H1 (cell line): ENCODE measurements at regions not wholly inside any gene's neighbourhood (a gene's known extent, or its start where the extent isn't known, plus 50 kb on each side); places are given as distances from the start of the nearest gene placed in this dataset.

Experiments used
- CTCF ChIA-PET: fragments of 300-600 bp; sonication (Branson Sonifier 250); formaldehyde crosslinking; loops from one replicate; lab custom pipeline; 2021; ENCODE audit not compliant: partially characterized antibody; lab: Charles Lee
- POLR2A ChIA-PET: fragments of 300-600 bp; sonication (Branson Sonifier 250); formaldehyde crosslinking; loops from one replicate; lab custom pipeline; 2021; ENCODE audit warnings: inconsistent platforms; ENCODE audit not compliant: partially characterized antibody; lab: Charles Lee
- DNase-seq, 2 experiments: peaks; one replicate each; pipeline versions ENCODE4 v3.0.0 to v3.0.0-alpha.2; 2010 to 2022; ENCODE audit warnings: low spot score in 2 of 2, low read depth in 1 of 2, mixed read lengths in 1 of 2
- FAIRE-seq: peaks from 2 replicates; lab custom pipeline; 2011; peaks lifted over from hg19 to GRCh38; lab: Jason Lieb, UNC
- H2AFZ ChIP-seq: 2 replicates; pipeline ENCODE4 v1.8.1; 2012; ENCODE audit warnings: low read length, inconsistent platforms
- H2AK5ac ChIP-seq: 2 replicates; pipeline ENCODE4 v1.6.1; 2013; ENCODE audit warnings: low read depth, low read length
- H2BK120ac ChIP-seq: replicated peaks from 2 replicates; pipeline ENCODE3; 2013; ENCODE audit warnings: low read depth, low read length, inconsistent platforms
- H2BK12ac ChIP-seq: 2 replicates; pipeline ENCODE4 v1.6.1; 2013; ENCODE audit warnings: low read depth, low read length
- H2BK15ac ChIP-seq: 2 replicates; pipeline ENCODE4 v1.6.1; 2013; ENCODE audit warnings: low read length
- H2BK20ac ChIP-seq: 2 replicates; pipeline ENCODE4 v1.6.1; 2013; ENCODE audit warnings: low read length
- H2BK5ac ChIP-seq: 2 replicates; pipeline ENCODE4 v1.6.1; 2013; ENCODE audit warnings: low read depth, low read length
- H3K14ac ChIP-seq: 2 replicates; pipeline ENCODE4 v1.6.1; 2013; ENCODE audit warnings: inconsistent platforms; ENCODE audit not compliant: insufficient read length
- H3K18ac ChIP-seq: 2 replicates; pipeline ENCODE4 v1.6.1; 2013; ENCODE audit warnings: low read length; ENCODE audit errors: extremely low read depth
- H3K23ac ChIP-seq: 2 replicates; pipeline ENCODE4 v1.6.1; 2013; ENCODE audit warnings: inconsistent platforms; ENCODE audit not compliant: insufficient read length
- H3K23me2 ChIP-seq: 2 replicates; pipeline ENCODE4 v1.6.1; 2013; ENCODE audit warnings: low read depth, low read length
- H3K27ac ChIP-seq: 2 replicates; pipeline ENCODE4 v1.6.1; 2011; ENCODE audit warnings: low read depth, low read length, inconsistent platforms
- H3K27me3 ChIP-seq, 4 experiments: replicated peaks in 1 of 4; 1 replicate in 1 of 4; 2 replicates in 3 of 4; pipeline versions ENCODE4 v1.6.1 to v1.8.1; 2011 to 2013; ENCODE audit warnings: low read length in 3 of 4, mild to moderate bottlenecking in 3 of 4, inconsistent platforms in 2 of 4, mixed read lengths in 2 of 4, moderate library complexity in 1 of 4; ENCODE audit not compliant: control insufficient read depth in 3 of 4, insufficient read depth in 3 of 4; ENCODE audit errors: extremely low read depth in 1 of 4
- H3K36me3 ChIP-seq, 4 experiments: 2 replicates each; pipeline versions ENCODE4 v1.6.1 to v1.8.1; 2011 to 2013; ENCODE audit warnings: mild to moderate bottlenecking in 4 of 4, low read length in 3 of 4, moderate library complexity in 2 of 4, control low read depth in 1 of 4, inconsistent platforms in 1 of 4; ENCODE audit not compliant: insufficient read depth in 4 of 4, control insufficient read depth in 2 of 4
- H3K4ac ChIP-seq: replicated peaks from 2 replicates; pipeline ENCODE3; 2013; ENCODE audit warnings: low read length, low read depth, mixed read lengths, inconsistent platforms; ENCODE audit not compliant: insufficient read length
- H3K4me1 ChIP-seq, 4 experiments: replicated peaks in 1 of 4; 1 replicate in 1 of 4; 2 replicates in 3 of 4; pipeline versions ENCODE4 v1.6.1 to v1.8.1; 2011 to 2013; ENCODE audit warnings: low read length in 3 of 4, inconsistent platforms in 2 of 4, mixed read lengths in 1 of 4; ENCODE audit not compliant: insufficient read depth in 4 of 4, control insufficient read depth in 3 of 4
- H3K4me2 ChIP-seq, 2 experiments: 2 replicates each; pipeline versions ENCODE4 v1.6.1 to v1.8.1; 2011 to 2013; ENCODE audit warnings: low read depth in 2 of 2, low read length in 2 of 2, control low read depth in 1 of 2, inconsistent platforms in 1 of 2, mild to moderate bottlenecking in 1 of 2; ENCODE audit not compliant: insufficient read depth in 1 of 2
- H3K4me3 ChIP-seq, 4 experiments: fragments of 200-600, 300-600 bp in 1 of 4; sonication (generic), shearing (Covaris generic), sonication (Bioruptor Twin) in 1 of 4; 2 replicates each; pipeline versions ENCODE4 v1.5.1 to v1.8.1; 2011 to 2016; ENCODE audit warnings: low read length in 4 of 4, low read depth in 3 of 4, control low read depth in 2 of 4, inconsistent platforms in 2 of 4, mild to moderate bottlenecking in 2 of 4, mixed read lengths in 1 of 4, moderate library complexity in 1 of 4; ENCODE audit not compliant: insufficient read depth in 2 of 4; ENCODE audit errors: extremely low read depth in 1 of 4
- H3K56ac ChIP-seq: replicated peaks from 2 replicates; pipeline ENCODE3; 2013; ENCODE audit warnings: low read depth, mild to moderate bottlenecking, mixed read lengths, low read length, inconsistent platforms; ENCODE audit not compliant: insufficient read length
- H3K79me1 ChIP-seq: 2 replicates; pipeline ENCODE4 v1.6.1; 2013; ENCODE audit warnings: low read depth, low read length, control low read depth
- H3K79me2 ChIP-seq, 2 experiments: 2 replicates each; pipeline versions ENCODE4 v1.6.1 to v1.8.1; 2012 to 2013; ENCODE audit warnings: low read length in 2 of 2, mild to moderate bottlenecking in 2 of 2, inconsistent platforms in 1 of 2; ENCODE audit not compliant: insufficient read depth in 2 of 2, control insufficient read depth in 1 of 2
- H3K9ac ChIP-seq, 4 experiments: replicated peaks in 1 of 4; 1 replicate in 1 of 4; 2 replicates in 3 of 4; pipeline versions ENCODE4 v1.6.1 to v1.8.1; 2011 to 2013; ENCODE audit warnings: low read depth in 3 of 4, low read length in 3 of 4, control low read depth in 2 of 4, mild to moderate bottlenecking in 2 of 4, moderate library complexity in 2 of 4, inconsistent platforms in 1 of 4; ENCODE audit errors: extremely low read depth in 1 of 4
- H3K9me3 ChIP-seq, 2 experiments: 2 replicates each; pipeline versions ENCODE4 v1.6.1 to v1.8.1; 2012 to 2013; ENCODE audit warnings: mild to moderate bottlenecking in 2 of 2, moderate library complexity in 2 of 2, control low read depth in 1 of 2, inconsistent platforms in 1 of 2, low read depth in 1 of 2, low read length in 1 of 2, mixed read lengths in 1 of 2; ENCODE audit not compliant: insufficient read depth in 2 of 2
- H4K20me1 ChIP-seq, 2 experiments: replicated peaks in 1 of 2; 2 replicates each; pipeline versions ENCODE3 to v1.8.1; 2011 to 2013; ENCODE audit warnings: inconsistent platforms in 2 of 2, low read length in 2 of 2, mild to moderate bottlenecking in 1 of 2; ENCODE audit not compliant: insufficient read depth in 2 of 2, control insufficient read depth in 1 of 2
- H4K5ac ChIP-seq: 2 replicates; pipeline ENCODE4 v1.6.1; 2013; ENCODE audit warnings: low read length, low read depth, mixed read lengths, inconsistent platforms; ENCODE audit not compliant: insufficient read length
- H4K8ac ChIP-seq: 2 replicates; pipeline ENCODE4 v1.8.0; 2013; ENCODE audit warnings: mild to moderate bottlenecking, moderate library complexity, low read length, inconsistent platforms; ENCODE audit not compliant: insufficient read depth; ENCODE audit errors: extremely low read depth
- H4K91ac ChIP-seq: replicated peaks from 2 replicates; pipeline ENCODE3; 2013; ENCODE audit warnings: low read length, mixed read lengths, inconsistent platforms; ENCODE audit not compliant: insufficient read length
- BCL11A ChIP-seq, 2 experiments: IDR thresholded peaks; one replicate each; pipeline ENCODE4 v1.6.1; 2011; ENCODE audit warnings: low read depth in 2 of 2, low read length in 2 of 2, mild to moderate bottlenecking in 2 of 2
- CBX5 ChIP-seq: fragments of 300-800, 300-1000 bp; sonication (generic); IDR thresholded peaks from 2 replicates; pipeline ENCODE4 v1.7.1; 2016; ENCODE audit warnings: antibody characterized with exemption, low read length, low read depth
- CTBP2 ChIP-seq: IDR thresholded peaks from 2 replicates; pipeline ENCODE4 v1.7.0; 2011; ENCODE audit warnings: borderline replicate concordance, mild to moderate bottlenecking, moderate library complexity, mixed read lengths, low read length; ENCODE audit not compliant: insufficient read depth, insufficient read length
- E2F6 ChIP-seq: IDR thresholded peaks from 2 replicates; pipeline ENCODE4 v1.6.1; 2012; ENCODE audit warnings: inconsistent platforms
- EGR1 ChIP-seq: IDR thresholded peaks from 2 replicates; pipeline ENCODE4 v1.6.1; 2011; ENCODE audit warnings: low read depth, low read length, borderline replicate concordance
- GTF2F1 ChIP-seq: IDR thresholded peaks from 2 replicates; pipeline ENCODE4 v1.6.1; 2012; ENCODE audit warnings: low read depth, low read length, improper control_type of control experiment, borderline replicate concordance
- HDAC6 ChIP-seq: IDR thresholded peaks from one replicate; pipeline ENCODE4 v1.7.1; 2012; ENCODE audit warnings: low read depth, mild to moderate bottlenecking, inconsistent platforms, low read length, moderate library complexity
- JUND ChIP-seq: IDR thresholded peaks from 2 replicates; pipeline ENCODE4 v1.6.1; 2011; ENCODE audit warnings: mild to moderate bottlenecking, improper control_type of control experiment, low read length
- RBBP5 ChIP-seq: IDR thresholded peaks from 2 replicates; pipeline ENCODE4 v1.7.1; 2012; ENCODE audit warnings: low read depth, mild to moderate bottlenecking, inconsistent platforms, low read length, moderate library complexity, borderline replicate concordance
- TAF1 ChIP-seq: IDR thresholded peaks from 2 replicates; pipeline ENCODE4 v1.6.1; 2011; ENCODE audit warnings: mild to moderate bottlenecking, low read depth, low read length
- TEAD4 ChIP-seq: IDR thresholded peaks from 2 replicates; pipeline ENCODE4 v1.6.1; 2012; ENCODE audit warnings: low read depth, low read length, inconsistent platforms, mixed read lengths
- YY1 ChIP-seq: IDR thresholded peaks from 2 replicates; pipeline ENCODE4 v1.6.1; 2011; ENCODE audit warnings: low read depth, mild to moderate bottlenecking, low read length
- WGBS, 2 experiments: shearing (Covaris generic) in 1 of 2; methylation state at CpG; one replicate each; pipeline versions ENCODE4 v1.1.6 to v1.1.7; 2013 to 2015; ENCODE audit warnings: low lambda C conversion rate in 2 of 2, mixed read lengths in 2 of 2, inconsistent platforms in 1 of 2, low coverage in 1 of 2, missing lambda C conversion rate in 1 of 2; ENCODE audit not compliant: insufficient replicate concordance in 2 of 2, insufficient coverage in 1 of 2, insufficient read length in 1 of 2; ENCODE audit errors: extremely low coverage in 1 of 2, missing lambda C conversion rate in 1 of 2; 5-methylcytosine and 5-hydroxymethylcytosine counted together

- Histone ChIP-seq H3K4me2 (no peak overlapping the region), H4K20me1 (no peaks in the 10 kb centered on the region), H3K4ac (no peak overlapping the region), H3K27ac (no peak overlapping the region), H4K91ac (no peak overlapping the region), H3K4me3 (no peak overlapping the region), H2BK12ac (no peak overlapping the region), H2BK20ac (no peak overlapping the region), H3K56ac (no peak overlapping the region), H3K4me1 (peaks cover 0 to 4% (median 0%) of the 10 kb centered on the region in 4 experiments; a peak in 2 of 7 replicates), H3K79me1 (no peaks in the 10 kb centered on the region), H3K9ac (no peak overlapping the region), H2BK15ac (no peak overlapping the region), H3K36me3 (no peaks in the 10 kb centered on the region), H3K23ac (no peak overlapping the region), H3K27me3 (no peaks in the 10 kb centered on the region), H3K9me3 (peaks cover 0 to 7% of the 10 kb centered on the region in 2 experiments; a peak in 2 of 4 replicates), H4K5ac (no peak overlapping the region), H3K14ac (no peak overlapping the region), H3K18ac (no peak overlapping the region), H2BK120ac (no peak overlapping the region), H2BK5ac (no peak overlapping the region), H2AK5ac (no peak overlapping the region), H4K8ac (no peak overlapping the region), H3K23me2 (no peaks in the 10 kb centered on the region), H2AFZ (no peak overlapping the region), H3K79me2 (no peaks in the 10 kb centered on the region)
- ChIA-PET POLR2A (no interaction called here), CTCF (interaction anchor here (0.5 to 2.2 kb wide), 8 partner anchors 8 to 371 kb away, joined by 3 to 10 read pairs (median 4); no protein-coding TSS in a partner anchor)
- FAIRE-seq = no peak
- TF ChIP-seq BCL11A (IDR thresholded peaks at IDR 0.05; ENCODE audit: low read depth in 2 of 2, low read length in 2 of 2) = no peak
- no peak for TF ChIP-seq GTF2F1
- no peak for TF ChIP-seq RBBP5
- TF ChIP-seq TEAD4 = no peak
- no peak for TF ChIP-seq TAF1
- TF ChIP-seq JUND = no peak
- TF ChIP-seq CTBP2 = no peak
- no peak for TF ChIP-seq HDAC6
- TF ChIP-seq CBX5 = no peak
- TF ChIP-seq EGR1 = no peak
- TF ChIP-seq E2F6 = no peak
- no peak for TF ChIP-seq YY1
- DNase-seq = no peak
- WGBS, 2 experiments = 94% methylated on average over 1 of the region's 1 CpG; no CpG with 5 or more reads in 1 of the 2 experiments
Measured at GRCh38 chr1:181150273-181150672, 61.8 kb downstream of the IER5 start.
